Astrocyte (in vitro differentiated cells and primary cell): ENCODE measurements at regions not wholly inside any gene's neighbourhood (a gene's known extent, or its start where the extent isn't known, plus 50 kb on each side); places are given as distances from the start of the nearest gene placed in this dataset.

Experiments
- CTCF ChIP-seq: IDR thresholded peaks from 2 replicates; pipeline ENCODE4 v1.5.1; 2011; ENCODE audit warnings: low read depth, mild to moderate bottlenecking, inconsistent platforms, low read length, moderate library complexity; ENCODE audit not compliant: insufficient read depth
- EZH2 ChIP-seq: IDR thresholded peaks from 2 replicates; pipeline ENCODE4 v1.6.1; 2012; ENCODE audit warnings: mild to moderate bottlenecking, low read length, inconsistent platforms; ENCODE audit not compliant: insufficient read depth

DNA sequence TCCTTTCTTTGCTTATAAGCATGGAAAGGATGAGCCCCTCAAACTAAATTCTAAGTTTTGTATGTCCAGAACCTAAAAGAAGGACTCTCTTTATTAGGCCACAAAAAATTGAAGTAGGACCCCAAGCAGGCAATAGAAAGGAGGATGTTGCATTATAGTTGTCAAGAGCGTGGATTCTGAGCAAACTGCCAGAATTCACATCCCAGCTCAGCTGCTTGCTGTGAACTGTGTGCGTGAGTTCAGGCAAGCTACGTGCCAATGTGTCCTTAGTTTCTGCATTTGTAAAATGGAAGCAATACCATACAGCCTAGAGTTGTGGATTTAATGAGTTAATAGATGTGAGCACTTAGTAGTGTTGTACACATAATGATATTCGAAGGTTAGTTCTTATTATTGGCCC, 70.6 kb upstream of the SLC44A1 start:
- TF ChIP-seq CTCF (no peak), EZH2 (no peak)
